Ramos (cell line): ENCODE measurements at regions not wholly inside any gene's neighbourhood (a gene's known extent, or its start where the extent isn't known, plus 50 kb on each side); places are given as distances from the start of the nearest gene placed in this dataset.

Experiments
- in situ Hi-C: fragments of 300-500 bp; cut with MboI; formaldehyde crosslinking; loops from one replicate; pipeline ENCODE4 v1.14.3; 2022; ENCODE audit warnings: low sequenced_read_pairs; ENCODE audit not compliant: unreplicated experiment

DNA sequence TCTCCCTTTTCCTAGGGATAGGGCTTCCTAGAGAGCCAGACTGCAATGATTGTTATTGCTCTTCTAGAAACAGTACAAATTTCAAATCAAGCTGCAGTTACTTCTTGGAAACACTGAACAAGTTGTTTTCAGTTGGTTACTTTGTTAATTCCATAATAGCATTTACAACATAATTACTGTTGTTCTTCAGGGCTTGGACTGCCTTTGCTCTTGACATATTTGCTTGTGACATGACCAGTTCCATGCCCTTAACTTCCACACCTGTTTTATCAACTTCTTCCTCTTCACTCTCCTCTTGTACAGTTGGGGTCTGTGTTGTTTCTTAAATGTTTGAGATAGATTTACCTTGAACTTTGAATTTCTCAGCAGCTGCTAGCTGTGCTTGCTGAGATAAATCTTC, 104.4 kb downstream of the SEC23IP start:
- in situ Hi-C loops = no loop called here

DNA sequence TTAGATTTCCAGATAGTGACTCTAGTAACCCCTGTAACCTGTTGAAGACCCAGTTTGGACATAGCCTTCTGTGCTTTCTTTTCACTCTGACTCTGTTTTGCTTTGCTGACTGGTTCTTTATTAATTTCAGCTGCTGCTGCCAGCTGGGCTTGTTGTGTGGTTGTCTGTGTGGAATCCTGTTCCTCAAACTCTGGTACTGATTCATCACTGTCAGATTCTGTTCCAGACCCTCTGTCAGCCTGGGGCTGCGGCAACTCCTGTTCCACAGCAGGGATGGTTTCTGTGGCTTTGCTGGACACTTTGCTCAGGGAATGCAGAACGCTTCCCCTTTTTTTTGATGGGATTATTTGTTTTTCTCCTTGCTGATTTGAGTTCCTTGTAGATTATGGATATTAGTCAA, 104.9 kb downstream of the SEC23IP start:
- in situ Hi-C loops = no loop called here

DNA sequence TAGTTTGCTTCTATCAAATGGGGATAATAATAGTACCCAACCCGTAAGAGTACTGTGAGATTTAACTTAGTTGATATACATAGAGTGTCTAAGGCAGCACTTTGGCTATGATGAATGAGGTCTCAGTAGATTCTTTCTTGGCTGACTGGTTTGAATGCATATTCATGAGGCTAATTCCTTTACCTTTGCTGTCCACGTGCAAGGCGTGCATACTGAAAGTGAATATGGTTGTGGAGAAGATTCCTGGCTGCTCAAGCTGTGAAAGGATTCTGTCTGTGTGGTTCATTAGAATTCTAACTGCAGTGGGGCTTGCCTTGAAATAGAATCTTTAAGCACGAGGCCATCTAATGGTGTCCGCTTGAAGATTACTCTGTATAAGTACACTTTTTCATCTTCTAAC, 110.3 kb downstream of the SEC23IP start:
- in situ Hi-C loops = no loop called here

DNA sequence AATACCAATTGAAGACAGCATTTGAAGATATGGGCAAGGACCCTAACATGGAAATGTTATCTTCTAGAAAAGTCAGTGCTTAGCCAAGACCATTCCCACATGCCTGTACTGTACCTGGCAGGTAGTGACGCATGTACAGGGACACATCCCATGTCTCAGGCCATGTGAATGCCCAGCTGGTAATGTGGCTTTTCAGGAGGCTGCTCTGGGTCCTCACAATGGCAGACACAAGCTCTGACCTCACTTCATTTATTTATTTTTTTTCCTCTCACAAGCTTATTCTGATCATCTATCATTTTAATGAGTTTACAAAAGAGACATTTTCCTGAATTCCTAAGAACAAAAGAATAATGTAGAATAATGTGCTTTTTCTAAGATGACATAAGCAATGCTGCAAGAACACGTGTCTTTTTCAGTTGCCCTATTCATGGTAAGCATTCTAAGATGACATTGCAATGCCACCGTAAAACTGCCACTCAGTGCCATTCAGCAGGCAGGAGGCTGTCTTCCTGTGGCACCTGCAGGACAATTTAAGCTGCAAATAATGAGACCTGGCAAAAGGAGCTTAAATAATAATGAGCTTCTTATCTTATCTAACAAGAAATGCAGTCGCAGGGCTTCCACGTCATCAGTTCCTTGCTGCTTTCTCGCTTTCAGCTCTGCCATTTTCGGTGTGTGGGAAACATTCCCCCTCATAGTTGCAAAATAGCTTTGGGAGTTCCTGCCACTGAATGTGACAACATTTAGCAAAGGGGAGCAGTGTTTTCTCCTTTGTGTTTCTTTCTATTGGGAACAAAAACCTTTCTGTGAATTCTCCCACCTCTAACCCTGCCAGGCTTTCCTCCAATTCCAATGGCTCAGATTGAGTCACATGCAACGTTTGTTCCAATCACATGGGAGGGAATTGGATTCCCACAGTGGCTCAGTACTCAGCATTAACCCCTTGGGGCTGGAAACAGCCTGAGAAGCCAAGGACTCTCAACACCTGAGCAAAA, 113.0 kb downstream of the SEC23IP start:
- in situ Hi-C loops = no loop called here

DNA sequence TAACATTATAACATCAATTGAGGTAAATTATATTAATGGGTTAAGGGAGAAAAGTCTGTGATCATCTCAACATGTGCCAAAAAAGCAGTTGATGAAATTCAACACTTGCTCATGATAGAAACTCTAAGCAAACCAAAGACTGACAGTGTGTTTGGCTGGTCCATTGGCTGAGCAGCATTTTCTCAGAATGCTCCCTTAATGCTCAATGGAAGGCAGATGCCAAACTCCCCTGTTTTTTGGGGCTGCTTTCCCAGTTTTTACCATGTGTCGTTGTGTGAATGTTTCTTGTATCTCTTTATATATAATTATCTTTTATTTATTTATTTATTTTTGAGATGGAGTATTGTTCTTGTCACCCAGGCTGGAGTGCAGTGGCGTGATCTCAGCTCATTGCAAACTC, 114.7 kb downstream of the SEC23IP start:
- in situ Hi-C loops = no loop called here

DNA sequence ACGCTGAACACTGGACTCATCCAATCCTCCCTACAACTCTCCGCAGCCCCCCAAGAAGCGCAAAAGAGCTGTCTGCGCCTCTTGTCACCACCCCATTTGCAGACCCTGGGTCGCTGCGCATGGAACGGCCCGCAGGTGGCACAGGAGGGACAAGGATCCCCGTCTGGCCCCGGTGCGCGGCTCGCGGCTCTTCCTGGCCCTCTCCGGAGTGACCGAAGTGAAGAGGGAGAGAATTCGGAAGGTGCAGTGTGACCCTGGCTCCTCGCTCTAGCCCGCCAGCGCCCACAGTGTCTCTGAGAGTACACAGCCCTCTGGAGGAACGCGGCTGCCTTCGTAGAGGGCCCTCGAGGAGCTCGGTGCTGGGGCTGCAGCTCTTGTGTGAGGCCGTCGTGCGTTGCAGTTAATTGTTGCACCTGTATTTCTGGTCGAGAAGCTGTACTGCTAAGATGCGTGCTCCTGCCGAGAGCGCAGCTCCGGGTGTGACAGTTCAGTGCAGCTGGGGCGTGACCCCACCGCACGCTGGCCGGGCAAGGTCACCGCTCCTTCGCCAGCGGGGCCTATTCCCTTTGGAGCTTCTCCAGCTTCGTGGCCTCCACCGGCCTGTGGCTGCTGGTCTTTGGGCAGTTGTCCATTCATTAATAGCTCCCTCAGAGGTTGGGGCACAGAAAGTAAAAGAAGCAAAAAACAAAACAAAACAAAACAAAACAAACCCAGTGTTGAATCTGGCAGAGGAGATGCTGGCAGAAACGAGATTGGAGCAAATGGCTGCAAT, 119.0 kb downstream of the SEC23IP start:
- in situ Hi-C loops = no loop called here

DNA sequence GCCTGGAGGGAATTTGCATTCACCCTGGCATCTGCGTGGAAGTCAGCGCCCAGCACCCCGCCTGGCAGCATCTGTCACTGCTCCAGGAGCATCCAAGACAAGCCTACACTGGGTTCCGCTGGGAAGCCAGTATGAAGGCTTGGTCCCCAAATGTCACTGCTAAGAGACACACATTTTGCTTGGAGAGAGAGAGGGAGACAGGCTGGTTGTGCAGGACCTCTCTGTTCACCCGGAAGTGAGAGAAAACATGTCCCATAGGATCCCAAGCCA, 119.5 kb downstream of the SEC23IP start:
- in situ Hi-C loops = no loop called here

DNA sequence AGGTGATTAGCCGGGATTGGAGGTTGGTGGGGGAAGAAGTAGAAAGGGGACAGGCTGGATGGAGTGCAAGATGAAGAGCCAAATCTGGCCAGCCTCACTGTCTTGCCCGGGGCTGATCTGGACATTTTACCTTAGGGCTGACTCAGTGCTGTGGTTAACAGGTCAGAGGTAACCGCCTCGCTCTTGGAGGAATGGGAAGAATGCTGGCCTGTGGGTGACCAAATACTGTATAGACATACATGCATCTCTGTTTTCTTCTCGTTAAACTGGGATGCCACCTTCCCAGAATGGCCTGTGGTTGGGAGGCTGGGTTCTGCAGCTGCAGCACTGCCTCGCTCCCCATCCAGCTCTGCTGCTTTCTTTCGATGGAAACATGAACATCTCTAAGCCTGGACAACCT, 120.0 kb downstream of the SEC23IP start:
- in situ Hi-C loops = no loop called here

DNA sequence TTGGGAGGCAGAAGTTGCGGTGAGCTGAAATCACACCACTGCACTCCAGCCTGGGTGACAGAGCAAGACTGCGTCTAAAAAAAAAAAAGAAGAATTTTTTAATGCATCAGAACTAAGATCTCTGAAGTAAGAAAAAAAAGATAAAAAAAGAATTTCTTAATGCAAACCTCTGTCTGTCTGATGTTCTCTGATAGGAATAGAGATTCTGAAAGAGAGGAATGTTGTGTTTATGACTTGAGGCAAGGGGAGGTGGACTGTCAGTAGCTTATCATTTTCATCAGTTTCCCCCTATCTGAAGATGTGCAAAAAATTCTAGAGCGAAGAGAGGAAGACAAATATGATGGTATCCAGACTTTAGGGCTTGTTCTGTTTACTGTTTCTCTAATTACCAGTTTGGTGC, 121.5 kb downstream of the SEC23IP start:
- in situ Hi-C loops = no loop called here

DNA sequence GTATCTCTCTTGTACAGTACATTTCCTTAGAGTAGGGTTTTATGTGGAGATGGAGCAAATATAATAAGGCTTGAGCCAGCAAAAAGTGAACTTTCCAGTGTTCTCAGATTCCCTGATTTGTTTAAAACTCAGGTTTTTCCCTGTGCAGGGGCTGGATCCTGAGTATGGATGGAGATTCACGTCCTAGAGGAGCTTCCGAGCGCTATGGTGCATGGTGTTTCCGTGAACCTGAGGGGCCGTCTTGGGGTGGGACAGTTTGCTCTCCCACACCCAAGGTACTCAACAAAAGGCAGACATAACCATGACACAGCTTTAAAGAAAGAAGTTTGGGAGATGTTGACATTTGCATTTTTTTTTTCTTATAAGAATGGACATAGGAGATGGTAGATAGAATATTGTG, 122.5 kb downstream of the SEC23IP start:
- in situ Hi-C loops = no loop called here

DNA sequence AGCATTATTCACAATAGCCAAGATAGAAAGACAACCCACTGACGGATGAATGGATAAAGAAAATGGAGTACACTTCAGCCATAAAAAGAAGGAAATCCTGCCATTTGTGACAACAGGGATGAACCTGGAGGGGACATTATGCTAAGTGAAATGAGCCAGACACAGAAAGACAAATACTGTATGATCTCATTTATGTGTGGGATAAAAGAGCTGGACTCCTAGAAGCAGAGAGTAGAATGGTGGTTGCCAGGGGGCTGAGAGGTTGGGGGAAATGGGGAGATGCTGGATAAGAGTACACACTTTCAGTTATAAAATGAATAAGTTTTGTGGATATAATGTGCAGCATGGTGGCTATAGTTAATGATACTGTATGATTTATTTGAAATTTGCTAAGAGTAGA, 124.4 kb downstream of the SEC23IP start:
- in situ Hi-C loops = no loop called here

DNA sequence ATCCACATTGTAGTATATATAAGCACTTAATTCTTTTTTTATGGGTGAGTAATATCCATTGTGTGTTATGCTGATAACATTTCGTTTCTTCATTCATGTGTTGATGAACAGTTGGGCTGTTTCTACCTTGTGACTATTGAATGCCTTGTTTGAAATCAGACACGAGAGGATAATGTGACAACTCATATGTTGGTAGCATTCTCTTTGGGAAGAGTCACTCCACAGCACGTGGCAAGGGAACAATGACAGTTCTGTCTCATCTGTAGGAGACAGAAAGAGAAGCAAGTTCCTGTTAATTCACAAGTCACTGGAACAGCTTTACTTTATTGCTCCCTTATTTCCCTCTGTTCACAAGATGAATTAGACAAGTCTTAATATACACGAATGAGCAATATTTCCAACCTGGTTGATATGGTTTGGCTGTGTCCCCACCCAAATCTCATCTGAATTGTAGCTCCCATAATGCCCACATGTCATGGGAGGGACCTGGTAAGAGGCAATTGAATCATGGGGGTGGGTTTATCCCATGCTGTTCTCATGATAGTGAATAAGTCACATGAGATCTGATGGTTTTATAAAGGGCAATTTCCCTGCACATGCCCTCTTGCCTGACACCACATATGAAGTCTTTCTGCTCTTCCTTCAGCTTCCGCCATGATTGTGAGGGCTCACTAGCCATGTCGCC, 125.3 kb downstream of the SEC23IP start:
- in situ Hi-C loops = no loop called here

DNA sequence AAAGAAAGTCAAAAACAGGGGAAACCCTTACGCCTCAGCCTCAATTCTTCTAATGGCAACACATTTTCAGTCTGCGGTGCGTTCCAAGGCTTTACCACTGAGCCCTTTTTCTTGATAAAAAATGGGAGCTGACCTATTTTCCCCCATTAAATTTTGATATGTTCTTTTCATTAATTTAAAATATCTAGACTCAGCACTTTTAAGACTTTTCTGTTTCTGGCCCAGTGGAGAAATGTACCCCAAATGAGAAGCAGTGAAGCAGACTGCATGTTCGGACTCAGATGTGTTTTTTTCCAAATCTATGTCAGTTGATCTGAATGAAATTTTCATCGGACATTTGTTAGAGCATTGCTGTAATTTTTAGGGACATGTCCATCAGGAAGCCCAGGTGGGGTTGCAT, 126.2 kb downstream of the SEC23IP start:
- in situ Hi-C loops = no loop called here

DNA sequence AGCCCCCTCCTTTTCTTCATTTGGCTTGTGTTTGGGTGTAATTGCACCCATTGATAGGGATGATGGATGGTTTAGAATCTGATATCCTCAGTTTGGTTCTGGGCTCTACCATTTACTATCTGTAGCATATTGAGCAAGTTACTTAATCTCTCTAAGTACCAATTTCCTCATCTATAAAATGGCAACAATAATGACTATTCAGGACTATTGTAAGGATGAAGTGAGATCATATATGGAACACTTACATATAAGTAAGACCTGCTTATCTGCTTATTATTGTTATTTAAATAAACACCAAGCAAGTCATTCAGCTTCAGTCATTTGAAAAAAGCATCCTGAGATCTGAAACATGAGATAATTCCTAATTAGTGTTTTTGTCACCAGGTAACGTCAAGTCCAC, 127.0 kb downstream of the SEC23IP start:
- in situ Hi-C loops = no loop called here

DNA sequence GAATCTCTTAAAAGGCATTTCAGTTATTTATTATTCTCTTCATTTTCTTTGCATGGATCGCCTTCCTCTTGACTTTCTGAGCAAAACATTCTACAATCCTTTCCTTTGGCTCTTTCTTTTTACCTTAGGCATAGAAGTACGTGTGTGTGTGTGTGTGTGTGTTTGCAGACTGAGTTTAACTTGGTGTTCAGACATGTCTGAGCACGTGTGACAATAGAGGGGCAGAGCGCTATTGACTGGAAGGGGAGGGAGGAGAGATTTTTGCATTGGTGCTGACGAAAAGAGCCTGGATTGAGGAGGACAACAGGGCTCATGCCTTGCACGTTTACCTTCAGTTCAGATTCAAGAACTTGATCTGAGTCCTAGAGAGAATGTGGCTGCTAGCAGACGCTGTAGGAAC, 129.8 kb downstream of the SEC23IP start:
- in situ Hi-C loops = no loop called here

DNA sequence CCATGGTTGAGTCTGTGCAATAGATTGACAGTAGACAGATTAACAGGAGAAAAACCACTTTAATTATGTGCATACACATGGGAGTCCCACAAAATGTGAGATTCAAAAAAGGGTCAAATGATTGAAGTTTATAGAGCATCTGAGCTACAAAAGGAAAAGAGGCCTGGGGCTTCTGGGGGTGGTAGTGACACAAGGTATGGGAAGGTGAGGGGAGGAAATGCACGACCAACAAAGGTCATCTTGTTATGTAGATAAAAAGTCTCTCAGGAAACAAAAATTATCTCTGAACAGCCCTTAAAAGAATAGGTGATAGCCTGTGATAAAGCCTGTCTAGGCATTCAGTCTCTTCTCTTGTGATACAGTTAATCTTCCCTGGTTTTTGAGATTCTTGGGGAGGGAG, 141.7 kb downstream of the SEC23IP start:
- in situ Hi-C loops = no loop called here

DNA sequence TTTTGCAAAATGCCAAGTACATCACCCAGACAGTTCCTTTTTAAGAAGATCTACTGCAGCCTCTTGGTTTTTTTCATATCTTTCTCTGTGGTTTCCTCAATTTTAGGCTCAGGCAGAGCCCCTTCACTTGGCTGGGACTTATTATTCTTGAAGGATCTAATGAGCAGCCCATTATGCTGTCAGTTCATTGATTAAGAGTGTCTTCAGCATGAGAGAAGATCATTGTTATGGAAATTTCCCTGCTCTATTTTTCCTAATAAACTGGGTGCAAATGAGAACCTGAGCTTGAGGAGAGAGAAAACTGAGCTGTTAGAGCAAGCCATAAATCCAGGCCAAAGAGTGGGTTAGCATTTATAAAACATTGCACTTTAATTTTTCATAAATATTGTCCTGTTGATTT, 146.5 kb downstream of the SEC23IP start:
- in situ Hi-C loops = no loop called here

DNA sequence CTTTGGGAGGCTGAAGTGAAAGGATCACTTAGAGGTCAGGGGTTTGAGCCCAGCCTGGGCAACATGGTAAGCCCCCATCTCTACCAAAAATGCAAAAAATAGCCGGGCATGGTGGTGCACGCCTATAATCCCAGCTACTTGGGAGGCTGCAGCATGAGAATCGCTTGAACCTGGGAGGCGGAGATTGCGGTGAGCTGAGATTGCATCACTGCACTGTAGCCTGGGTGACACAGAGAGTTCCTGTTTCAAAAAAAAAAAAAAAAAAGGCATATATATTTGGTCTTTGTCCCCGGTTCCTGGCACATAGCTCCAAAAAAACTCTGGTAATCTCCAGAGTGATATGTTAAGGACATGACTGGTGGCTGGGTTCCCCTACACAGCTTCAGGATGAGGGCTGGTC, 147.3 kb downstream of the SEC23IP start:
- in situ Hi-C loops = no loop called here

DNA sequence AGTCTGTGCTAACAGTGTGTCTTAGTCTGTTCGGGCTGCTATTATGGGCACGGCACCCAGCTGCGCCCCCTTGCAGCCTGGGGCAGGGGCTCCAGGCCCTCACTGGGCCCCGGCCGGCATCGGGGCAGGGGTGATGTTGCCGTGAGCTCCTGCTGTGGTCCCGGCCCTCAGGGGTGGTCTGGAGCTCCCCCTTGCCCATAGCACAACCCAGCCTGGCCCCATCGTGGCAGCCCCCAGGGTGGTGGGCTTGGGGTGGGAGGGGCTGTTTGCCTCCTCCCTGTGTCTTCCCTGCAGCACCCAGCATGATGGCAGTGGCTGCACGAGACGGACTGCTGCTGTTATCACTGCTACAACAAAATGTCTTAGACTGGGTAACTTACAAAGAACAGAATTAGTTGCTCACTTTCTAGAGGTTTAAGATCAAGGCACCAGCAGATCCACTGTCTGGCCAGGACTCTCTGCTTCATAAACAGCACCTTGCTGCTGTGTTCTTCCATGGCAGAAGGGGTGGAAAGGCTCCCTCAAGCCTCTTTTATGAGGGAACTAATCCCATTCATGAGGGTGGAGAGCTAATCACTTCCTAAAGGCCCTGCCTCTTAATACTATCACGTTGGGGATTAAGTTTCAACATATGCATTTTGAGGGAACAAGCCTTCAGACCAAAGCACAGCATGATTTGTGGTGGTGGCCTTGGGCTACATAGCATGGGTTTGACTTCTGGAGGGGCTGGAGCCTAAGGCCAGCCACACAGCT, 149.5 kb downstream of the SEC23IP start:
- in situ Hi-C loops = no loop called here

DNA sequence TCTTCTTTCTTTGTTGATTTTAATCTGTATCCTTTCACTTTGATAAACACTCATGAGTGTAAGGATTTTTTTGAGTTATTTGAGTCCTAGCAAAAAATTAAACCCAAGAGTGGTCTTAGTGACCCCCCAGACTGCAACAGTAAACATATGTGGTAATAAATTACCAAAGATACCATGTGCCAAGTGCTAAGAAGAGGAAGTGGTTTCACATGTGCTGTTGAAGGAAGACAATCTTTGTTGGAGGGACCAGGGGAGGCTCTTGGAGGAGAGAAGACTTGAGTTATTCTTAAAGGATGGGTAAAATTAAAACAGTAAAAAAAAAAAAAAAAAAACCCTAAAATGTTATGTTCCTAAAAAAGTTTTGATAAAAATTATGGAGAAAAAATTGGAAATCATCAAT, 150.2 kb downstream of the SEC23IP start:
- in situ Hi-C loops = no loop called here
